AG09309 (cell line): ENCODE measurements at regions not wholly inside any gene's neighbourhood (a gene's known extent, or its start where the extent isn't known, plus 50 kb on each side); places are given as distances from the start of the nearest gene placed in this dataset.

Experiments used
- DNase-seq: peaks from one replicate; pipeline ENCODE4 v3.0.0-alpha.2; 2010; ENCODE audit warnings: low read depth
- H3K4me3 ChIP-seq: 2 replicates; pipeline ENCODE4 v1.5.1; 2011; ENCODE audit warnings: mild to moderate bottlenecking, low read depth, low read length, moderate library complexity; ENCODE audit not compliant: control insufficient read depth
- TF ChIP-seq, protein P1 (sequence below): IDR thresholded peaks from 2 replicates; pipeline ENCODE4 v1.5.1; 2011; ENCODE audit warnings: mild to moderate bottlenecking, low read depth, low read length, inconsistent platforms; ENCODE audit not compliant: insufficient read depth, control insufficient read depth; ENCODE audit errors: missing control alignments

DNA sequence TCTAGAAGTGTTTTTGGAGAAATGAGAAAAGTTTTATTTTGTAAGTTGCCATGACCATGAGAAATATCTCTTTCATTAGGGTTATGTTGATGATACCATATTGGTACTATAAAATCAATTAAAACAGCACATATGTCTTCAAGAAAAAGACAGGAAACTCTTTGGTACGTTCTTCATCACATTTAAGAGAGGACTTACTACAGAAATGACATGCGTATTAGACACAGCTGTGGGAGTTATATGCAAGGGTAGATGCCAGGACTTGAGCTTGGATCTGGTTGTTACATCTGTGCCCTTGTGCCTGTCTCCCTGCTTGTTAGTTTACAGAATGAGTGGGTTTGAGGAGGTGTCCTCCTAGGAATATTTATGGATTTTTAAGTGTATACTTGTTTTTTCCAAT is 103.4 kb upstream of the P2RY1 start:
- TF ChIP-seq, protein P1, sequence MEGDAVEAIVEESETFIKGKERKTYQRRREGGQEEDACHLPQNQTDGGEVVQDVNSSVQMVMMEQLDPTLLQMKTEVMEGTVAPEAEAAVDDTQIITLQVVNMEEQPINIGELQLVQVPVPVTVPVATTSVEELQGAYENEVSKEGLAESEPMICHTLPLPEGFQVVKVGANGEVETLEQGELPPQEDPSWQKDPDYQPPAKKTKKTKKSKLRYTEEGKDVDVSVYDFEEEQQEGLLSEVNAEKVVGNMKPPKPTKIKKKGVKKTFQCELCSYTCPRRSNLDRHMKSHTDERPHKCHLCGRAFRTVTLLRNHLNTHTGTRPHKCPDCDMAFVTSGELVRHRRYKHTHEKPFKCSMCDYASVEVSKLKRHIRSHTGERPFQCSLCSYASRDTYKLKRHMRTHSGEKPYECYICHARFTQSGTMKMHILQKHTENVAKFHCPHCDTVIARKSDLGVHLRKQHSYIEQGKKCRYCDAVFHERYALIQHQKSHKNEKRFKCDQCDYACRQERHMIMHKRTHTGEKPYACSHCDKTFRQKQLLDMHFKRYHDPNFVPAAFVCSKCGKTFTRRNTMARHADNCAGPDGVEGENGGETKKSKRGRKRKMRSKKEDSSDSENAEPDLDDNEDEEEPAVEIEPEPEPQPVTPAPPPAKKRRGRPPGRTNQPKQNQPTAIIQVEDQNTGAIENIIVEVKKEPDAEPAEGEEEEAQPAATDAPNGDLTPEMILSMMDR, result no peak
- DNase-seq, result no peak
- H3K4me3 ChIP-seq, result no peak overlapping the region

DNA sequence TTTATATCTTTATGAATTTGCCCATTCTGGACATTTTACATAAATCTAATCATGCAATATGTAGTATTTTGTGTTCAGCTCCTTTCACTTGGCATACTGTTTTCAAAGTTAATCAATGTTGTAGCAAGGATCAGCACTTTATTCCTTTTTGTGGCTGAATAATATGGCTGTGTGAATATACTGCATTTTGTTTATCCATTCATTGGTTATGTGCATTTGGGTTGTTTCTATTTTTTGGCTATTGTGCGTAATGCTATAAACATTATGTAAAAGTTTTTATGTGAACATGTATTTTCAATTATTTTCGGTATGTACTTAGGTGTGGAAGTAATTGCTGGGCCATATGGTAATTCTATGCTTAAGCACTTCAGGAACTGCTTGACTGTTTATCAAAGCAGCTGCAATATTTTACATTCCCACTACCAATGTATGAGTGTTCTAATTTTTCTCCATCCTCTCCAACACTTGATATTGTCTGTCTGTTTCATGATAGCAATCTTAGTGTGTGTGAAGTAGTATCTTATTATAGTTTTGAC is 101.3 kb upstream of the P2RY1 start:
- no peak for DNase-seq
- TF ChIP-seq, protein P1, result no peak
- H3K4me3 ChIP-seq, result no peak overlapping the region

DNA sequence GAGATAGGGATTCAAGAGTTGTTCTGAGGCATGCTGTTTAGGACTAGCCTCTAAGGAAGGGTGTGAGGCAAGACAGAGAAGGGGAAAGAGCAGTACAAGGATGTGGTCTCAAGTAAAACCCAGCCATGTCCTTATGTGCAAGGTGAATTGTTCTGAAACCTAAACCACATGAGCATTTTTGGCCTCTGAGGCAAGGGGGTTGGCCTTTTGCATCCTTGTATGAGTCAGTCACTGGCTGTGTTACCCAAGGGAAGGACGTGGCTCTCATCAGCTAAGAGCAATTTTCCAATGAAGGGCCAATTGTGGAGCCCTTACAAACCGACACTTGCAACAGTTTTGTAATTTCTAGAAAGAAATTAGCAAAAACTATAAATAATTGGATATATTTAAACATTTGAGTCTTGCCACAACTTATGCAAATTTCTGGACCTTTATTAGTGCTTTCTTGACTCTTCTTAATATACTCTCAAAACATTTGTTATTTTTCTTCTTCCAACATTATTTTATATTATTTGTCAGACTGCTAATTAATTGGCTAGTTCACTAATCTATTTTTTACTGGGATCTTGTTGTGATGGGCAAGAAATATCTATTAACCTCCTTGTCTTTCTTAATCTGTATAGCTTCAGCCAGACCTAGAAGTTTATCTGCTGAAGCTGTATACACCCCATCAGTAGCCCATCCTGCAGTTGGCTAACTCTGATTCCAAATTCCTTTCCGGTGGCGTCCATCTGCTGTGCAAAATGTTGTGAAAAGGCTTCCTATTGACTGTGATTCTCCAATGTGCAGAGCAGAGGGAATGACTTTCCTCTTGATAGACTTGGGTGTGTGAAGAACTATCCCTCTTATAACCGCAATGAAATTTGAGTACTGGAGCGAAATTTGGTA is 97.7 kb upstream of the P2RY1 start:
- TF ChIP-seq, protein P1, result no peak
- no peak overlapping the region for H3K4me3 ChIP-seq
- no peak for DNase-seq

DNA sequence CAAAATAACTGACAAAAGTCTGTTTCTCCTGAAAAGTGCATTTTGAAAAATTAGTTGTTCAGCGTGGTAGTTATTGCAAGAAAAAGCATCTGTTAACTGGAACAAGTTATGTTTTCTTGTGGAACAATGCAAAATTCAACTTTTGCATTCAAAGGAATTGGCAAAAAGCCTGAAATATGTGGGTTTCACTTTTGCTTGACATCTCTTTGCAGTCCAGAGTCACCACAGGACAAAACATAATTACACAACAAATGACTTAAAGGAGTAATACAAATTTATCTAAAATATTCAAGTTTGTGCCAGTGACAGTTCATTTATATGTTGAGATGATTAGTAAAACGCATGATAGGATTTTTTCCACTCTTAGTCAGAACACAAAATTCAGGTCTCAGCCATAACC is 96.3 kb upstream of the P2RY1 start:
- TF ChIP-seq, protein P1, result no peak
- H3K4me3 ChIP-seq, result no peak overlapping the region
- DNase-seq, result no peak

DNA sequence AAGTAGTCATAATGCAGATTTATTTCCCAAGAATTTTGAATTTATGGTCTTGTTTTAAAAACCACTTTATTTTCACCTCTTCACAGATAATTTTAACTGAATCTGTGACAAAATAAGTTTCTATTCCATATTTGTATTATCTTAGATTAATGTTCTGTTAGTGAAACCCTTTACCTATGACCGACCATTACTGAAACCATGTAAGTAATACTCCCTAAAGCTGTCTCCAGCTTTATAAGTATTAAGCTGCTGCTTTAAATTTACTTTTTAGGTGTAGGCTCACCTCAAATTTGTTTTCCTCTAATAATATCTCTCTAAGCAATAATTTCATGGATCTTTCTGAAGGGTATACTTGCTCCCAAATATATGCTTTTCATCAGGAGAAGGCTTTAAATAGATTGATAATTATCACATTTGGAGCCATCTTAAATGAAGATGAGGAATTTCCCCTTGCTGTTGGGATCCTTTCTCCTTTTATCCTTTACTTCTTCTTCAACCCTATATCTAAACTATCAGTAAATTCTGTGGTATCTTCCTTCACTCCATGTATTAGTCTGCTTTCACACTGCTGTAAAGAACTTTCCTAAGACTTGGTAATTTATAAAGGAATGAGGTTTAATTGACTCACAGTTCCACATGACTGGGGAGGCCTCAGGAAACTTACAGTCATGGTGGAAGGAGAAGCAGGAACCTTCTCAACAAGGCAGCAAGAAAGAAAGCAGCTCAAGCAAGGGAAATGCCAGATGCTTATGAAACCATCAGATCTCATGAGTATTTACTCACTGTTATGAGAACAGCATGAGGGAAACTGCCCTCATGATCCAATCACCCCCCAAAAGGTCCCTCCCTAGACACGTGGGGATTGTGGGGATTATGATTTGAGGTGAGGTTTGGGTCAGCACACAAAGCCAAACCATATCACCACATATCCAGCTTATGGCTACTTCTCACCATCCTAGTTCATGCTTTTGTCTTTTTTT is 92.3 kb upstream of the P2RY1 start:
- no peak overlapping the region for H3K4me3 ChIP-seq
- no peak for DNase-seq
- TF ChIP-seq, protein P1, result no peak

DNA sequence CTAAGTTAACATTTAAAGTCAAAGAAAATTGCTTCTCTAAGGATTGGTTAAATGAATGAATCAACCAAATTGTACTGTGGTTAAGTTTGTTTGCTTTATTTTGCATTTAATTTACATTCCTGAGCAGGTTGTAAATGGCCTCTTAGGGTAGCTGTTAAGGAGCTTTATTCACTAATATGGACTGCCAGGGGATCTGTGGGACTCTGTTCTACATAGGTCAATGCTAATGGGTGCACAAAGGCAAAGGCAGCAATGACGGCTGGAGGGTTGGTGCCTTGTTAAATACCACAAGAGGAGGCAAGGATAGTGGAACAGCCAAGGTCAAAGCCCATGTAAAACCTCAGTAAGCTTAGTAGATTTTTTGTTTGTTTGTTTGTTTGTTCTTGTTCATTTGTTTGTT is 89.3 kb upstream of the P2RY1 start:
- no peak for DNase-seq
- H3K4me3 ChIP-seq, result no peak overlapping the region
- TF ChIP-seq, protein P1, result no peak
